CD4-positive, alpha-beta T cell (primary cell): ENCODE measurements at regions not wholly inside any gene's neighbourhood (a gene's known extent, or its start where the extent isn't known, plus 50 kb on each side); places are given as distances from the start of the nearest gene placed in this dataset.

Source experiments
- ATAC-seq: fragments of 200-7000 bp; cut with Tn5 transposase; one replicate; pipeline ENCODE4 v1.10.0; 2022; ENCODE audit warnings: mild to moderate bottlenecking; ENCODE audit not compliant: poor library complexity
- CTCF ChIA-PET: fragments of 350-600 bp; sonication (Branson Sonifier 250); formaldehyde crosslinking; loops from one replicate; lab custom pipeline; 2021; ENCODE audit warnings: antibody characterized with exemption, inconsistent platforms; lab: Charles Lee
- POLR2A ChIA-PET: fragments of 350-600 bp; sonication (Branson Sonifier 250); formaldehyde crosslinking; loops from one replicate; lab custom pipeline; 2021; ENCODE audit warnings: antibody characterized with exemption, inconsistent platforms; lab: Charles Lee
- DNase-seq, 14 experiments: peaks; one replicate each; pipeline ENCODE4 v3.0.0-alpha.2; 2013 to 2020; ENCODE audit warnings: mixed read lengths in 2 of 14
- H3K27ac ChIP-seq, 2 donors: one replicate each; pipeline versions ENCODE4 v1.5.1 to v1.7.0; 2013; ENCODE audit warnings: low read length in 2 of 2, low read depth in 1 of 2, mild to moderate bottlenecking in 1 of 2
- H3K27me3 ChIP-seq, 2 experiments: 1 replicate in 1 of 2; 2 replicates in 1 of 2; pipeline versions ENCODE4 v1.6.1 to v1.7.0; 2013; ENCODE audit warnings: low read length in 2 of 2, control low read depth in 1 of 2, mild to moderate bottlenecking in 1 of 2, moderate library complexity in 1 of 2; ENCODE audit not compliant: insufficient read depth in 2 of 2, control insufficient read depth in 1 of 2
- H3K36me3 ChIP-seq: one replicate; pipeline ENCODE4 v1.6.1; 2013; ENCODE audit warnings: low read length, control low read depth; ENCODE audit not compliant: insufficient read depth
- H3K4me1 ChIP-seq: one replicate; pipeline ENCODE4 v1.6.1; 2013; ENCODE audit warnings: low read length, control low read depth; ENCODE audit not compliant: insufficient read depth
- H3K4me3 ChIP-seq: one replicate; pipeline ENCODE4 v1.5.1; 2013; ENCODE audit warnings: mild to moderate bottlenecking, low read length, moderate library complexity
- H3K9me3 ChIP-seq, 2 experiments: 1 replicate in 1 of 2; 2 replicates in 1 of 2; pipeline versions ENCODE4 v1.6.1 to v1.7.0; 2013; ENCODE audit warnings: low read length in 2 of 2, mild to moderate bottlenecking in 2 of 2, control low read depth in 1 of 2, moderate library complexity in 1 of 2; ENCODE audit not compliant: control insufficient read depth in 1 of 2, insufficient read depth in 1 of 2
- H3K27ac Mint-ChIP-seq: one replicate; pipeline ENCODE4 v1.8.0; 2020; ENCODE audit warnings: mixed read lengths
- H3K27me3 Mint-ChIP-seq: one replicate; pipeline ENCODE4 v1.8.0; 2021; ENCODE audit warnings: mixed read lengths
- H3K36me3 Mint-ChIP-seq: one replicate; pipeline ENCODE4 v1.8.0; 2021; ENCODE audit warnings: low read depth, mixed read lengths
- H3K4me1 Mint-ChIP-seq: one replicate; pipeline ENCODE4 v1.8.0; 2021; ENCODE audit warnings: low read depth, mixed read lengths
- H3K4me3 Mint-ChIP-seq: one replicate; pipeline ENCODE4 v1.8.0; 2020; ENCODE audit warnings: mild to moderate bottlenecking, mixed read lengths
- H3K9me3 Mint-ChIP-seq: one replicate; pipeline ENCODE4 v1.8.0; 2020; ENCODE audit warnings: mixed read lengths
- intact Hi-C, 2 experiments: fragments of 100-400 bp; cut with DNase I in 1 of 2; cut with micrococcal nuclease in 1 of 2; formaldehyde crosslinking; loops; one replicate each; pipeline versions ENCODE4 v1.15.1 to v1.9.0; 2023 to 2025; cut with DNase I, micrococcal nuclease
- TF ChIP-seq, protein P1 (sequence below): fragments of 200-600 bp; IDR thresholded peaks from one replicate; pipeline ENCODE4 v1.8.0; 2022; ENCODE audit warnings: antibody characterized with exemption, mild to moderate bottlenecking

GRCh38 chr2:42914314-42914713, 121.9 kb upstream of the HAAO start:
- no peak for ATAC-seq
- Histone ChIP-seq H3K36me3 (no peaks in the 10 kb centered on the region), H3K27ac (no peak overlapping the region), H3K27me3 (no peaks in the 10 kb centered on the region), H3K4me3 (no peak overlapping the region), H3K9me3 (no peaks in the 10 kb centered on the region), H3K4me1 (no peaks in the 10 kb centered on the region)
- intact Hi-C loops, result no loop called here
- H3K27ac Mint-ChIP-seq, result no peak overlapping the region
- no peak overlapping the region for H3K4me3 Mint-ChIP-seq
- H3K9me3 Mint-ChIP-seq, result no peaks in the 10 kb centered on the region
- ChIA-PET CTCF (no interaction called here), POLR2A (no interaction called here)
- no peak for DNase-seq
- peaks cover 6% of the 10 kb centered on the region for H3K4me1 Mint-ChIP-seq
- H3K27me3 Mint-ChIP-seq, result no peaks in the 10 kb centered on the region
- H3K36me3 Mint-ChIP-seq, result no peaks in the 10 kb centered on the region
- TF ChIP-seq, protein P1, sequence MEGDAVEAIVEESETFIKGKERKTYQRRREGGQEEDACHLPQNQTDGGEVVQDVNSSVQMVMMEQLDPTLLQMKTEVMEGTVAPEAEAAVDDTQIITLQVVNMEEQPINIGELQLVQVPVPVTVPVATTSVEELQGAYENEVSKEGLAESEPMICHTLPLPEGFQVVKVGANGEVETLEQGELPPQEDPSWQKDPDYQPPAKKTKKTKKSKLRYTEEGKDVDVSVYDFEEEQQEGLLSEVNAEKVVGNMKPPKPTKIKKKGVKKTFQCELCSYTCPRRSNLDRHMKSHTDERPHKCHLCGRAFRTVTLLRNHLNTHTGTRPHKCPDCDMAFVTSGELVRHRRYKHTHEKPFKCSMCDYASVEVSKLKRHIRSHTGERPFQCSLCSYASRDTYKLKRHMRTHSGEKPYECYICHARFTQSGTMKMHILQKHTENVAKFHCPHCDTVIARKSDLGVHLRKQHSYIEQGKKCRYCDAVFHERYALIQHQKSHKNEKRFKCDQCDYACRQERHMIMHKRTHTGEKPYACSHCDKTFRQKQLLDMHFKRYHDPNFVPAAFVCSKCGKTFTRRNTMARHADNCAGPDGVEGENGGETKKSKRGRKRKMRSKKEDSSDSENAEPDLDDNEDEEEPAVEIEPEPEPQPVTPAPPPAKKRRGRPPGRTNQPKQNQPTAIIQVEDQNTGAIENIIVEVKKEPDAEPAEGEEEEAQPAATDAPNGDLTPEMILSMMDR, result no peak

- no peaks in the 10 kb centered on the region for H3K27me3 ChIP-seq
- ATAC-seq (no peak), DNase-seq (no peak)
- no peaks in the 10 kb centered on the region for H3K9me3 ChIP-seq
- Mint-ChIP-seq H3K27me3 (no peaks in the 10 kb centered on the region), H3K36me3 (no peaks in the 10 kb centered on the region), H3K9me3 (no peaks in the 10 kb centered on the region), H3K4me1 (peaks cover 6% of the 10 kb centered on the region), H3K27ac (no peak overlapping the region), H3K4me3 (no peak overlapping the region)
- H3K36me3 ChIP-seq, result no peaks in the 10 kb centered on the region
- POLR2A ChIA-PET, result no interaction called here
- CTCF ChIA-PET, result no interaction called here
- intact Hi-C loops, result no loop called here
- no peak overlapping the region for H3K4me3 ChIP-seq
- no peak overlapping the region for H3K27ac ChIP-seq
- no peaks in the 10 kb centered on the region for H3K4me1 ChIP-seq
- TF ChIP-seq, protein P1, result no peak
Measured at GRCh38 chr2:42913280-42913878, 121.0 kb upstream of the HAAO start.

- ChIA-PET POLR2A (no interaction called here), CTCF (no interaction called here)
- Mint-ChIP-seq H3K4me1 (peaks cover 6% of the 10 kb centered on the region), H3K27ac (no peak overlapping the region), H3K9me3 (no peaks in the 10 kb centered on the region), H3K27me3 (peaks cover 7% of the 10 kb centered on the region), H3K4me3 (no peak overlapping the region), H3K36me3 (no peaks in the 10 kb centered on the region)
- no peaks in the 10 kb centered on the region for H3K9me3 ChIP-seq
- no peak overlapping the region for H3K27ac ChIP-seq
- no peak overlapping the region for H3K4me3 ChIP-seq
- intact Hi-C loops, result no loop called here
- ATAC-seq (no peak), DNase-seq (no peak)
- no peaks in the 10 kb centered on the region for H3K36me3 ChIP-seq
- H3K4me1 ChIP-seq, result no peaks in the 10 kb centered on the region
- H3K27me3 ChIP-seq, result no peaks in the 10 kb centered on the region
- TF ChIP-seq, protein P1, result no peak
Measured at GRCh38 chr2:42910645-42911405, 118.4 kb upstream of the HAAO start.
